HG03378 (cell line): ENCODE measurements at regions not wholly inside any gene's neighbourhood (a gene's known extent, or its start where the extent isn't known, plus 50 kb on each side); places are given as distances from the start of the nearest gene placed in this dataset.
A peak's percentile ranks its signal among the peaks of the same experiment; 100 is the strongest.

Experiments used
- ATAC-seq: cut with Tn5 transposase; IDR thresholded peaks from one replicate; pipeline ENCODE4 v1.9.1; 2021; ENCODE audit warnings: mild to moderate bottlenecking, moderate library complexity; ENCODE audit not compliant: unreplicated experiment

GRCh38 chr3:130839813-130840212 is 54.1 kb upstream of the ATP2C1 start:
- peak; percentile 60 for ATAC-seq

- no peak for ATAC-seq
Measured at GRCh38 chr3:130841357-130841756, 52.5 kb upstream of the ATP2C1 start.

- no peak for ATAC-seq
Measured at GRCh38 chr3:130843441-130843840, 50.4 kb upstream of the ATP2C1 start.
